COLO829 (cell line): ENCODE measurements at regions not wholly inside any gene's neighbourhood (a gene's known extent, or its start where the extent isn't known, plus 50 kb on each side); places are given as distances from the start of the nearest gene placed in this dataset.
"Not testable (repeated sequence)": the region's sequence is repeated elsewhere in the genome, so short reads cannot be mapped to it uniquely, and the experiment has no call there.

ENCODE experiments used
- DNase-seq: peaks from one replicate; pipeline ENCODE4 v3.0.0; 2012; ENCODE audit warnings: low spot score

- DNase-seq, result no peak
Observed at GRCh38 chr9:24841993-24842392, 296.3 kb upstream of the IZUMO3 start.

- no peak for DNase-seq
Observed at GRCh38 chr9:24832307-24832706, 286.6 kb upstream of the IZUMO3 start.

GRCh38 chr9:24828687-24829086 is 283.0 kb upstream of the IZUMO3 start:
- DNase-seq, result no peak

- DNase-seq, result no peak
Observed at GRCh38 chr9:24824607-24825006, 278.9 kb upstream of the IZUMO3 start.

- DNase-seq, result no peak
Observed at GRCh38 chr9:24820196-24820595, 274.5 kb upstream of the IZUMO3 start.

- no peak for DNase-seq
Observed at GRCh38 chr9:24817756-24818155, 272.1 kb upstream of the IZUMO3 start.

GRCh38 chr9:24816006-24816405 is 270.3 kb upstream of the IZUMO3 start:
- no peak for DNase-seq

- DNase-seq, result no peak
Observed at GRCh38 chr9:24801344-24801743, 255.6 kb upstream of the IZUMO3 start.

GRCh38 chr9:24793787-24794186 is 248.1 kb upstream of the IZUMO3 start:
- no peak for DNase-seq

- DNase-seq, result no peak
Observed at GRCh38 chr9:24776226-24776625, 230.5 kb upstream of the IZUMO3 start.

GRCh38 chr9:24774199-24774598 is 228.5 kb upstream of the IZUMO3 start:
- DNase-seq, result not testable (repeated sequence)

- no peak for DNase-seq
Observed at GRCh38 chr9:24766081-24766480, 220.4 kb upstream of the IZUMO3 start.

GRCh38 chr9:24765025-24765756 is 219.5 kb upstream of the IZUMO3 start:
- DNase-seq, result no peak

- DNase-seq, result no peak
Observed at GRCh38 chr9:24738421-24738961, 192.8 kb upstream of the IZUMO3 start.

GRCh38 chr9:24731754-24732153 is 186.1 kb upstream of the IZUMO3 start:
- DNase-seq, result no peak

GRCh38 chr9:24721621-24722020 is 175.9 kb upstream of the IZUMO3 start:
- no peak for DNase-seq

- DNase-seq, result no peak
Observed at GRCh38 chr9:24712206-24712605, 166.5 kb upstream of the IZUMO3 start.

GRCh38 chr9:24708814-24709213 is 163.1 kb upstream of the IZUMO3 start:
- DNase-seq, result no peak

- no peak for DNase-seq
Observed at GRCh38 chr9:24698881-24699518, 153.3 kb upstream of the IZUMO3 start.

GRCh38 chr9:24672336-24672735 is 126.6 kb upstream of the IZUMO3 start:
- DNase-seq, result no peak

- no peak for DNase-seq
Observed at GRCh38 chr9:24657387-24657786, 111.7 kb upstream of the IZUMO3 start.

GRCh38 chr9:24652181-24652580 is 106.5 kb upstream of the IZUMO3 start:
- DNase-seq, result no peak

GRCh38 chr9:24628809-24629208 is 83.1 kb upstream of the IZUMO3 start:
- DNase-seq, result not testable (repeated sequence)

GRCh38 chr9:24625097-24625496 is 79.4 kb upstream of the IZUMO3 start:
- no peak for DNase-seq
